A549 (cell line): ENCODE measurements at regions not wholly inside any gene's neighbourhood (a gene's known extent, or its start where the extent isn't known, plus 50 kb on each side); places are given as distances from the start of the nearest gene placed in this dataset.

Source experiments
- ATAC-seq, 2 experiments: fragments of 200-7000 bp in 1 of 2; fragments of >200 bp in 1 of 2; cut with Nextera tagmentation in 1 of 2; cut with Tn5 transposase in 1 of 2; 3 replicates each; pipeline versions ENCODE4 v1.8.0 to v1.9.1; 2018 to 2020; ENCODE audit warnings: mild to moderate bottlenecking in 1 of 2, moderate library complexity in 1 of 2
- CTCF ChIA-PET: fragments of 300-600 bp; sonication (Branson Sonifier 250); formaldehyde crosslinking; extraction: SDS; loops from one replicate; lab custom pipeline; 2021; ENCODE audit warnings: antibody characterized with exemption, inconsistent platforms; lab: Yijun Ruan, JAX
- POLR2A ChIA-PET: fragments of 350-600 bp; formaldehyde crosslinking; extraction: SDS; loops from one replicate; lab custom pipeline; 2021; ENCODE audit warnings: antibody characterized with exemption, inconsistent platforms; lab: Yijun Ruan, JAX
- DNase-seq, 2 experiments: peaks; one replicate each; pipeline versions ENCODE4 v3.0.0 to v3.0.0-alpha.2; 2011 to 2016; ENCODE audit warnings: low read depth in 1 of 2, low spot score in 1 of 2
- FAIRE-seq: peaks from 2 replicates; lab custom pipeline; 2011; peaks lifted over from hg19 to GRCh38; lab: Jason Lieb, UNC
- H3K27ac ChIP-seq, 2 experiments: fragments of >200 bp; sonication (Bioruptor Twin); formaldehyde crosslinking; 3 replicates each; pipeline ENCODE4 v1.5.1; 2016 to 2017
- H3K4me1 ChIP-seq: fragments of >200 bp; sonication (Bioruptor Twin); formaldehyde crosslinking; 3 replicates; pipeline ENCODE4 v1.6.1; 2016
- H3K4me2 ChIP-seq: fragments of >200 bp; sonication (Bioruptor Twin); formaldehyde crosslinking; 3 replicates; pipeline ENCODE4 v1.6.1; 2016
- H3K4me3 ChIP-seq: fragments of >200 bp; sonication (Bioruptor Twin); formaldehyde crosslinking; 3 replicates; pipeline ENCODE4 v1.5.1; 2016
- H3K9me3 ChIP-seq: fragments of >200 bp; sonication (Bioruptor Twin); formaldehyde crosslinking; 3 replicates; pipeline ENCODE4 v1.6.1; 2016
- BHLHE40 ChIP-seq: IDR thresholded peaks from 2 replicates; pipeline ENCODE4 v1.6.1; 2012; ENCODE audit warnings: low read depth, low read length, inconsistent platforms
- CBX2 ChIP-seq: fragments of 200-600 bp; sonication (generic); IDR thresholded peaks from 2 replicates; pipeline ENCODE4 v1.6.1; 2016; ENCODE audit warnings: low read depth, mild to moderate bottlenecking, borderline replicate concordance
- E2F6 ChIP-seq: IDR thresholded peaks from 2 replicates; pipeline ENCODE4 v1.6.1; 2012; ENCODE audit warnings: low read depth, borderline replicate concordance
- EHF ChIP-seq: fragments of 250-450 bp; sonication (Bioruptor Pico); IDR thresholded peaks from 2 replicates; pipeline ENCODE4 v1.5.0; 2020; ENCODE audit warnings: mild to moderate bottlenecking
- EHMT2 ChIP-seq: fragments of 200-600 bp; sonication (generic); IDR thresholded peaks from 2 replicates; pipeline ENCODE4 v1.6.1; 2016; ENCODE audit warnings: antibody characterized with exemption, low read depth, mild to moderate bottlenecking, moderate library complexity
- EP300 ChIP-seq, 2 experiments: fragments of >200 bp; sonication (Bioruptor Twin); formaldehyde crosslinking; IDR thresholded peaks; 2 replicates in 1 of 2; 3 replicates in 1 of 2; pipeline ENCODE4 v1.6.1; 2016 to 2017
- GATA3 ChIP-seq: IDR thresholded peaks from 2 replicates; pipeline ENCODE4 v1.6.1; 2012; ENCODE audit warnings: borderline replicate concordance
- HDAC2 ChIP-seq: fragments of 200-600 bp; sonication (generic); IDR thresholded peaks from 2 replicates; pipeline ENCODE4 v1.6.1; 2016
- HEYL ChIP-seq: fragments of 250-450 bp; sonication (Bioruptor Pico); IDR thresholded peaks from 2 replicates; pipeline ENCODE4 v1.8.0; 2021; ENCODE audit warnings: mild to moderate bottlenecking, moderate library complexity
- HOXA7 ChIP-seq: fragments of 250-450 bp; sonication (Bioruptor Pico); IDR thresholded peaks from 2 replicates; pipeline ENCODE4 v1.5.0; 2020; ENCODE audit warnings: mild to moderate bottlenecking, moderate library complexity
- JUN ChIP-seq, 2 experiments: fragments of >200 bp; sonication (Bioruptor Twin); formaldehyde crosslinking; IDR thresholded peaks; 2 replicates in 1 of 2; 3 replicates in 1 of 2; pipeline ENCODE4 v1.6.1; 2016 to 2017
- JUNB ChIP-seq: fragments of >200 bp; sonication (Bioruptor Twin); formaldehyde crosslinking; IDR thresholded peaks from 2 replicates; pipeline ENCODE4 v1.6.1; 2016
- MAFK ChIP-seq: fragments of 450-650 bp; IDR thresholded peaks from 2 replicates; pipeline ENCODE4 v1.6.1; 2014; ENCODE audit not compliant: partially characterized antibody
- NFE2L2 ChIP-seq: fragments of 150-350 bp; conservative IDR thresholded peaks from 2 replicates; pipeline ENCODE4 v1.6.1; 2014; ENCODE audit warnings: low read length
- PBX3 ChIP-seq: IDR thresholded peaks from 2 replicates; pipeline ENCODE4 v1.6.1; 2012
- PHF8 ChIP-seq: fragments of 200-600 bp; sonication (generic); IDR thresholded peaks from 2 replicates; pipeline ENCODE4 v1.6.1; 2016; ENCODE audit warnings: low read depth, mild to moderate bottlenecking, antibody characterized with exemption, moderate library complexity, borderline replicate concordance
- REST ChIP-seq: fragments of 200-600 bp; sonication (generic); IDR thresholded peaks from 2 replicates; pipeline ENCODE4 v1.6.1; 2016; ENCODE audit warnings: antibody characterized with exemption, mild to moderate bottlenecking, moderate library complexity
- SREBF2 ChIP-seq: fragments of 450-650 bp; IDR thresholded peaks from 2 replicates; pipeline ENCODE4 v1.6.1; 2014; ENCODE audit warnings: mild to moderate bottlenecking, moderate library complexity
- USF2 ChIP-seq: fragments of 450-650 bp; IDR thresholded peaks from 2 replicates; pipeline ENCODE4 v1.6.1; 2014; ENCODE audit warnings: antibody characterized with exemption
- ZSCAN20 ChIP-seq: fragments of 250-450 bp; sonication (Bioruptor Pico); IDR thresholded peaks from 2 replicates; pipeline ENCODE4 v1.8.0; 2022; ENCODE audit warnings: mild to moderate bottlenecking, moderate library complexity
- WGBS: methylation state at CpG from one replicate; pipeline ENCODE4 v1.1.6; 2017; ENCODE audit errors: missing lambda C conversion rate; 5-methylcytosine and 5-hydroxymethylcytosine counted together

GRCh38 chr4:81664079-81664478, 192.4 kb upstream of the RASGEF1B start:
- FAIRE-seq: no peak
- TF ChIP-seq USF2: no peak
- TF ChIP-seq EHMT2: no peak
- no peak for TF ChIP-seq JUN (IDR thresholded peaks at IDR 0.05)
- TF ChIP-seq PHF8: no peak
- no peak for TF ChIP-seq EP300 (IDR thresholded peaks at IDR 0.05)
- TF ChIP-seq NFE2L2: no peak
- no peak for TF ChIP-seq MAFK
- no peak for TF ChIP-seq REST
- no peak for TF ChIP-seq HEYL (CRISPR knock-in tag)
- no peak for TF ChIP-seq ZSCAN20
- no peak for TF ChIP-seq JUNB
- no peak for TF ChIP-seq GATA3
- TF ChIP-seq CBX2: no peak
- TF ChIP-seq PBX3: no peak
- no peak for TF ChIP-seq HDAC2
- TF ChIP-seq HOXA7 (CRISPR knock-in tag): no peak
- no peak for TF ChIP-seq E2F6
- TF ChIP-seq EHF (CRISPR knock-in tag): no peak
- TF ChIP-seq SREBF2: no peak
- WGBS: 13% methylated on average over 4 of the region's 4 CpGs
- CTCF ChIA-PET: interaction anchor here (0.9 kb wide), 1 partner anchor 62 kb away, joined by 3 read pairs; no protein-coding TSS in a partner anchor
- no peak for DNase-seq
- Histone ChIP-seq H3K9me3 (no peaks in the 10 kb centered on the region), H3K4me2 (no peak overlapping the region), H3K27ac (no peak overlapping the region), H3K4me3 (no peak overlapping the region), H3K4me1 (no peaks in the 10 kb centered on the region)
- POLR2A ChIA-PET: no interaction called here
- no peak for ATAC-seq

GRCh38 chr4:81663368-81663767, 191.7 kb upstream of the RASGEF1B start:
- H3K4me1 ChIP-seq: no peaks in the 10 kb centered on the region
- no peak overlapping the region for H3K4me3 ChIP-seq
- no peak for FAIRE-seq
- TF ChIP-seq PHF8: no peak
- TF ChIP-seq BHLHE40: no peak
- TF ChIP-seq REST: no peak
- no peak overlapping the region for H3K27ac ChIP-seq
- POLR2A ChIA-PET: no interaction called here
- no peak overlapping the region for H3K4me2 ChIP-seq
- CTCF ChIA-PET: no interaction called here
- no peak for ATAC-seq
- no peaks in the 10 kb centered on the region for H3K9me3 ChIP-seq
- 48% methylated on average over 2 of the region's 2 CpGs for WGBS
- no peak for DNase-seq
